GM19395 (cell line): ENCODE measurements at regions not wholly inside any gene's neighbourhood (a gene's known extent, or its start where the extent isn't known, plus 50 kb on each side); places are given as distances from the start of the nearest gene placed in this dataset.

Experiments
- ATAC-seq: cut with Tn5 transposase; IDR thresholded peaks from one replicate; pipeline ENCODE4 v1.9.1; 2021; ENCODE audit warnings: mild to moderate bottlenecking, moderate library complexity; ENCODE audit not compliant: unreplicated experiment

DNA sequence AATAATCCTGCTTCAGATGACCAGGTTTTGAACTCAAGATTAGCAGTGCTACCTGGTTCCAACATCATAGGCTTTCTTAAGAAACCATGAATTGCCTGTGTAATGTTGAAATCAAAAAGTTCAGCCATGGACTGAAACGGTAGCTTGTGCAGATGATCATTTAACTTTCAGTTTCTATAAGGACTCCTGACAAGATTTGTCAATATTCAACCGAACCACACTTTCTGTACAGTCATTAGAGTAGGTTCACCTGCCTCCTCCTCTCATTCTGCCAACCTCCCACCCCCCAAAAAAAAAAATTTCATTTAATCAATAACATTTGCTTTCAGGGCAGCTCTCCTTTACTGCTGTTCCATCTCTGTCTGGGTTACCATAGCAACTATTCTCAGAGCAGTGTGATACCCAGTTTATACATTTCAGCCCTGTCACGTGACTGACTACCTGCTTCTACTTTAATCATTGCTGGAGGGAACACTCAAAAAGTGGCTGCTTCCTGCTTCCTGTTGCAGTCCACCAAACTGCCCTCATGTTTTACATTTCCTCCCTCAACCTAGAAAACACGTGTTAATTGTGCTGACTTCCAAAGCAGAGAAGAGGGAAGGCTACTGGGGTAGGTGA lies 275.5 kb downstream of the SS18 start:
- ATAC-seq: peak; percentile 96

DNA sequence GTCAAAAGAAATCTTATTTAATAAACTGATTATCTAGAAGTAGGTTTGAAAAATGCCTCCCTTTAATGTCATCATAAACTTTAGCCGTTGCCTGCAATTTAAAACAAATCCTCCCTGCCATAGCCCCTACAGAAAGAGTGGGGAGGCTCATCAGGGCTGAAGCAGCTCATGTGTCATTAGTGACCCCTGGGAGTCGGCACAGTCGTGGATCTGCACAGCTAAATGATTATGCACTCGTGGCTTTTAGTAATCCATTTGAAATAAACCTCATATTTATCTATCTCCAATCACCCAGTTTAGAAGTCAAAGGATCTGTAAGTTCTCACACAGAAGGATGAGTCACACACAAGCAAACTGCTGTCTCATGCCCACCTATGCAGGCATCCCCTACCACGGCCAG lies 277.3 kb downstream of the SS18 start:
- ATAC-seq: no peak

DNA sequence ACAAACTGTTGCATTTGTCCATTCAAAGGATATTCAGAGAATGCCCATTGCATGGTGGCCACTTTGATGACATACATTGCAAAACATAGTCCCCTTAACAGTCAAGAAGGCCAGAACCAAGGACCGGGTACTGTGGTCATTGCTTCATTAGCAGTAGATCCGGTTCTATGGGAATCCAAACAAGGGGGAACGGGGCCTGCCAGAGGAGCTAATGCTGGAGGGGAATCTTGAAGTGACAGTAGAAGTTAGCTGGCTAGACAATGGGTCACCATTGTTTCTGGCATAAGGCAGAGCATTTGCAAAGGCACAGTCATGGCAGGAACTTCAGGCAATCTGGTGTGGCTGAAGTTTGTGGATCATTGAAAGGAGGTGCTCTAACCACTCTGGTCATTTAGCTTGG lies 279.7 kb downstream of the SS18 start:
- no peak for ATAC-seq

DNA sequence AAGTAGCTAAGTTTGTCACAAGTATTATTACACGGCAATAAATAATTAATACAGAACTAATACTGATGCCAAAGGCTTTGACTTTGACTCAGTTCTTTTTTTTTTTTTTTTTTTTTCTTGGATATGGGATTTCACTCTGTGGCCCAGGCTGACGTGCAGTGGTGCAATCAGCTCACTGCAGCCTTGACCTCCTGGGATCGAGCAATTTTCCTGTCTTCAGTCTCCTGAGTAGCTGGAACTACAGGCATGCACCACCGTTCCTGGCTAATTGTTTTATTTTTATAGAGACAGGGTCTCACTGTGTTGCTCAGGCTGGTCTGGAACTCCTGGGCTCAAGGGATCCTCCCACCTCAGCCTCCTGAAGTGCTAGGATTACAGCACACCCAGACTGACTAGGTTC lies 284.5 kb downstream of the SS18 start:
- ATAC-seq: no peak

DNA sequence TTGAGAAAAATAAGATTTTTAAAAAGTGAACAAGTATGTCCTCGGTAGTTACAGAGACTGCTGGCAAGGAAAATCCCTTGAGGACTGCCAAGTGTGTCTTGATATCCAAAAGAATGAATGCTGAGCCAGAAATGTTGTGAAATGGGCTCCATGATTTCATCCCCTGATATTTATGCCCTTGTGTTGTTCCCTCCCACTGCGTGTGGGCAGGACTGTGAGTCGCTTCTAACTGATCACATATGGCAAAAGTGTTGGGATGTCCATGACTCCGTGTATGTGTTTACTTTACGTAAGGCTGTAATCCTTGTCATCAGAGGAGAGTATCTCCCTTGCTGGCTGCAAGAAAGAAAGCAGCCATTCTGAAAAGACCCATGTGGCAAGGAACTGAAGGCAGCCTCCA lies 285.1 kb downstream of the SS18 start:
- ATAC-seq: no peak

- ATAC-seq: no peak
These were observed 291.2 kb downstream of the SS18 start for GRCh38 chr18:25799231-25799630.

- no peak for ATAC-seq
These were observed 292.4 kb downstream of the SS18 start for GRCh38 chr18:25798046-25798445.

DNA sequence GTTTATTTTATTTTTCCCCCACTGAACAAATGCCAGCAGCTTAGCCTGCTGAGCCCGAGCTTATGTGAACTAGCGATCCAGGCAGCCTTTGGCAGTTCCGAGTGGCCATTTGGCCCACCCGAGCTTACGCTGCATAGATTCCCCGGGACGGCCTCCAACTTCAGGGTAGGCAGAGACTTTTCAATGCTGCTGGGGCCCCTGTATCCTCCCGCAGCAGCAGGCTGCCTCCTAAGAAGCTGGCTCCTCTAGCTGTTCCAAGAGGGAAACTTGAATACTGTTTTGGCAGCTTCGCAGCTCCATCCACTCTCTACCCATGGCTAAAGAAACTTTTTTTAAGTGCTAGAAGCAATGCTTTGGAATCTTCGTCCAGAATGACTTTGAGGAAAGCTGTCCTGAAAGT lies 295.2 kb downstream of the SS18 start:
- no peak for ATAC-seq

- no peak for ATAC-seq
These were observed 303.1 kb downstream of the SS18 start for GRCh38 chr18:25787276-25787675.

- no peak for ATAC-seq
These were observed 303.7 kb downstream of the SS18 start for GRCh38 chr18:25786758-25787157.

- ATAC-seq: no peak
These were observed 310.3 kb downstream of the SS18 start for GRCh38 chr18:25780105-25780504.

DNA sequence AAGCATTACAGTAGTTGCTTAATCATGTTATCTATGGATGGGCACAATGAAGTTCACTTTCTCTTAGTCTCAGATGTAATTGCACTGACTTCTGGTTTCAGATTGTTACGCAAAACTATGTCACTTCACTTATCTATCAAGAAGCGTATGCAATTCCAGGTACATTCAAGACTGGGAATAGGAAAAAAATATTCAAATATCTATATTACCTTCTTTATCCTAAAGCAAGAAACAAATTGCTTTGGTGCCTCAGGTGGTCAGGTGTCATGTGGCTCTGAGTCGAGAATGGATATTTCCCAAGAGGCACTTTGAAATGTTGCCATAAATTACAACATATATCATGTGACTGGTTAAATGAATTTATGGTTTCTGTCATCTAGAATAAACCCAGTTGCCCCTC lies 318.6 kb downstream of the SS18 start:
- no peak for ATAC-seq

- ATAC-seq: no peak
These were observed 325.6 kb downstream of the SS18 start for GRCh38 chr18:25764777-25765176.

- no peak for ATAC-seq
These were observed 331.3 kb downstream of the SS18 start for GRCh38 chr18:25759111-25759510.

DNA sequence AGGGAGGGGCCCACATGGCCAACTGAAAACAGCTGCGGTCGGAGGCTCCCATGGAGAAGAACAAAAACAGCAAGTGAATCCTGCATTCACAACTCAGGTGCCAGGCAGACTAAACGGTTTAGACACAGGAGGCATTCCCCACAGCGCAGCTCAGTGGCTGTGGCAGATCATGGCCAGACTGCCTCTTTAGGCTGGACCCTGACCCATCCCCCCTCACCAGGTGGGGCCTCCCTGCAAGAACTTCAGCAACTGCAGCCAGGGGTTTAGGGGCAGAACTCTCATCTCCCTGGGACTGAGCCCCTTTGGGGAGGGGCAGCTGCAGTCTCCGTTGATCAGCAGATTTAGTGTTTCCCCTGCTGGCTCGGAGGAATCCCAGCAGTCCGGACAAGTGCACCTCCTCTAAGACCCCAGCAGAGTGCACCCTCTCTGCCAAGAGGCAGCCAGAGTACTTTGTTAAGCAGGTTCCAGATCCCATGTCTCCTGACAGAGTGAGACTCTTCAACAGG lies 346.7 kb downstream of the SS18 start:
- no peak for ATAC-seq

DNA sequence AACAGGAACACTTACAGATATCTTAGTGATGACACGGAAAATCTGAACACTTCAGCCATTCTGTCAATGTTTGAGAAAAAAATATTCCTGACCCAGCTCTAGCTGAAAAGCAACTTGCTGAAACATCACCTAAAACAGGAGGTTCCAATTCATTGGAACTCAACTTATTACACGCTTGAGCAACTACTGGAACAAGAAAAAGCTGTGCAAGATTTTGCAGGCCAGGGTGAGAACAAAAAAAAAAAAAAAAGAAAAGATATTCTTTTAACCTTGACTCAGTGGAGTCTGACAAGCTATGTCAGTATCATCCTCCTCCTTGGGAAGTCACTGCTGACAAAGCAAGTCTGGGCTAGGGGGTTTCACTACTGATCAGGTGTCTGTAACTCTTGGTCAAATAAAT lies 351.0 kb downstream of the SS18 start:
- no peak for ATAC-seq

DNA sequence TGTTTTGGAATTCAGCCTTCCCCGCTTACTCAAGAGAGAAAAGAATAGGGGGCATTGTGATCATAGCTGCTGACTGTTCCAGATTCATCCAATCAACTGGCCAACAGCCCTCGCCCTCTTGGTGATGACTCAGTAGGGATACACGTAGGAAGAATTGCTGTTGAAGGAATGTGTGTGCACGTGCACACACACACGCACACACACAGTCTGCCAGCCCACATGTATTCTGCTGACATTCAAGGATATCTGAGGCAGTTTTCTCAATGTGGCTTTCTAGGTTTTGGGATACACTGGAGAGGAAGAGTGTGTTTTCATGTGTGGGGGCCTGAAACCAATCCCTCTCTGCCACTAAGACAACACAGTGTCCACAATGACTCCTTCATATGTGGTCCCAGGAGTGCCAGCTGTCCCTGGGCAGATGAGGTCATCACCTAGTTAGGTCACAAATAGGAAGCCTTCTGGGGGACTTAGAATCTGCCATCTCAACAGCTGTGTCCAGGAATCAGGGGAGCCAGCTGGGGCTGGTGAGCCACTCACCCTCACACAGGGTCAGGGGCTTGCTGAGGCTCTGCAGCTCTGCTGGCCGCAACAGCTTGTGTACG lies 352.6 kb downstream of the SS18 start:
- no peak for ATAC-seq

DNA sequence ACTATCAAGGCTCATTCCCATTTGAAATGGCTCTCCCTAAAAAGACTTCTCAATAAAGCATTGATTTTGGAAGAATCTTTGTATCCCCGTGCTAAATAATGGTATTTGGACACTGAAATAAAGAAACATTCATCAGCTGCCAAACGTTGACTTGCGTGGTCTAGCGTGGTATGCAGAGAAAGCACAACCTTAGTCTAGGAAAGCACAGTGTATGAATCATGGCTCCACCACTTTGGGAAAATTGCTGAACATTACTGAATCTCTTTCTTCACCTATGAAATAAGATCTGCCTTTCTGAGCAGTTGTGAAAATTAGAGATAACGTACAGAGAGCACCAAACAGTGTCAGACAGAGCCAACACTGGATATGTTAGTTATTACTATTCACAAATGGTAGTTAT lies 353.9 kb downstream of the SS18 start:
- no peak for ATAC-seq

DNA sequence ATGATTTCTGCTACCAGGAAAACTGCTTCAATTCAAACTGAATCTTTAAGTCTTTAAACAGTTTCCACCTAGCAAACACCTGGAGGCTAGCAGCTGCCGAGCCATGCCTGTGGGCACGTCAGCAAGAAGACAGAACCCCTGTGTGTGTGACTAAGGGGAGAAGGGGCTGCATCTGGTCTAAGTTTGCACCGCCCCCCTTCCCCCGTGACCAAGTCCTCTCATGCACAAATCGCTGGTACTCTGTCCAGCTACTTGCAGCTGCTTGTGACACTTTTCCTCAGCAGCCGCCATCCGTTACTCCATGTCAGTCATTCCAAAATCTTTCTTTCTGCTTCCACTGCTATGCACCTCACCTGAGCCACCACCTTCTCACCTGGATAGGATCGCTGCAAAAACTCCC lies 355.0 kb downstream of the SS18 start:
- ATAC-seq: no peak

DNA sequence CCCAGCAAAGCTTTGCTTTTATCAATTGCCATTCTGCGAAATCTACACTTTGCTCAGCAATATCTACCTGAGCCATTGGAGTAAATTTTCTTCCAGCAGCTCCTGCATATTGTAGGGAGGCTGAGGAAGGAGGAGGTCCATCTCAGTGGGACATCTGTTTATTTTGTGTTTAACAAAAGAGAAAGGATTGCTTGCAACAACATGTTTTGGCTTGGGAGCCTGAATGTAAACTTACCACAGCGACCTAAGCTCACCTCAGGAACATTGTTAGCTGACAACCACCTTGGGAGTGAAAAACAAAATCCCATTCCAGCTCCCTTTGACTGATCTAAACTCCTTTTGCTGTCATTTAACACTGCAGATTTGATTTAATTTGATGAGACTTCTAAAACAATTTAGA lies 356.1 kb downstream of the SS18 start:
- ATAC-seq: no peak

DNA sequence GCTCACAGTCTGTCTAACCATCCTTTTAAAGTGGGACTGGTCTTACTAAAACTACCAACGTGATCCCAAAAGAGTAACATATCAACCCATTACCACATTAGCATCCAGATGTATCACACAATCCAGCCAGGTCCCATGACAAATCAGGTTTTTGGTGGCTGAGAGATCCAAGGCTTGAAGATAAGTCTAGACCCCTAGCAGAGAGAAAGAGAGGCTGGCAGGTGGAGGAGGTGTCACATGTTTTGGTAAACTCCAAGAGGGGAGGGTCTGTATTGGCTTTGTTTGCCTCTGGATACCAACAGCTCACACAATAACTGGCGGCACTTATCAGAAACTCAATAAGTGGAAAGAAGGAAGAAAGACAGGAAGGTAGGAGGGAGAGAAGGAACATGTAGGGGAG lies 357.6 kb downstream of the SS18 start:
- no peak for ATAC-seq

GRCh38 chr18:25729072-25729471 lies 361.3 kb downstream of the SS18 start:
- ATAC-seq: no peak
